AG09319 (cell line): ENCODE measurements at regions not wholly inside any gene's neighbourhood (a gene's known extent, or its start where the extent isn't known, plus 50 kb on each side); places are given as distances from the start of the nearest gene placed in this dataset.
A peak's percentile ranks its signal among the peaks of the same experiment; 100 is the strongest.
"Not testable (repeated sequence)": the region's sequence is repeated elsewhere in the genome, so short reads cannot be mapped to it uniquely, and the experiment has no call there.

Source experiments
- DNase-seq: peaks from one replicate; pipeline ENCODE4 v3.0.0-alpha.2; 2010; ENCODE audit warnings: low read depth; ENCODE audit errors: extremely low read depth
- CTCF ChIP-seq: IDR thresholded peaks from 2 replicates; pipeline ENCODE4 v1.5.1; 2011; ENCODE audit warnings: low read depth, mild to moderate bottlenecking, inconsistent platforms, low read length, moderate library complexity

- no peak for TF ChIP-seq CTCF
- DNase-seq, result no peak
These were observed 216.9 kb downstream of the CENPC start for GRCh38 chr4:67328393-67328792.

- TF ChIP-seq CTCF, result no peak
- no peak for DNase-seq
These were observed 217.4 kb downstream of the CENPC start for GRCh38 chr4:67328018-67328278.

- DNase-seq, result peak; percentile 14
These were observed 217.9 kb downstream of the CENPC start for GRCh38 chr4:67327245-67328017.

GRCh38 chr4:67325791-67326190 lies 219.5 kb downstream of the CENPC start:
- no peak for DNase-seq
- TF ChIP-seq CTCF, result no peak

More at GRCh38 chr4:67327245-67328017, 217.9 kb downstream of the CENPC start:
- peak; percentile 96 for TF ChIP-seq CTCF

- no peak for TF ChIP-seq CTCF
- no peak for DNase-seq
These were observed 224.7 kb downstream of the CENPC start for GRCh38 chr4:67320645-67321044.

GRCh38 chr4:67319607-67320006 lies 225.7 kb downstream of the CENPC start:
- not testable (repeated sequence) for DNase-seq

GRCh38 chr4:67300497-67301185 lies 244.7 kb downstream of the CENPC start:
- DNase-seq, result not testable (repeated sequence)

- TF ChIP-seq CTCF, result no peak
- no peak for DNase-seq
These were observed 252.7 kb downstream of the CENPC start for GRCh38 chr4:67292636-67293035.
